SK-N-SH treated with all-trans-retinoic acid at 6 μM for 48 hours (cell line): ENCODE measurements at regions not wholly inside any gene's neighbourhood (a gene's known extent, or its start where the extent isn't known, plus 50 kb on each side); places are given as distances from the start of the nearest gene placed in this dataset.

Experiments used
- ATAC-seq: fragments of 200-7000 bp; cut with Tn5 transposase; 3 replicates; pipeline ENCODE4 v1.9.1; 2020; ENCODE audit warnings: mild to moderate bottlenecking, moderate library complexity
- ARNTL ChIP-seq: fragments of 450-650 bp; formaldehyde crosslinking; IDR thresholded peaks from 2 replicates; pipeline ENCODE4 v1.5.0; 2020; ENCODE audit warnings: low read depth, mild to moderate bottlenecking, moderate library complexity, borderline replicate concordance
- BACH2 ChIP-seq: fragments of 250-450 bp; sonication (Bioruptor Pico); IDR thresholded peaks from 2 replicates; pipeline ENCODE4 v1.9.0; 2021; ENCODE audit warnings: mild to moderate bottlenecking, borderline replicate concordance
- CSDC2 ChIP-seq: fragments of 250-450 bp; sonication (Bioruptor Pico); IDR thresholded peaks from 2 replicates; pipeline ENCODE4 v1.5.0; 2020; ENCODE audit warnings: mild to moderate bottlenecking, moderate library complexity
- ESRRG ChIP-seq: fragments of 250-450 bp; sonication (Bioruptor Pico); IDR thresholded peaks from 2 replicates; pipeline ENCODE4 v1.6.1; 2021; ENCODE audit warnings: mild to moderate bottlenecking
- ISL1 ChIP-seq: fragments of 250-450 bp; sonication (Bioruptor Pico); IDR thresholded peaks from 2 replicates; pipeline ENCODE4 v2.1.2; 2022; ENCODE audit warnings: mild to moderate bottlenecking, moderate library complexity
- OSR1 ChIP-seq: fragments of 250-450 bp; sonication (Bioruptor Pico); IDR thresholded peaks from 2 replicates; pipeline ENCODE4 v1.8.0; 2022; ENCODE audit warnings: moderate library complexity, mild to moderate bottlenecking, inconsistent platforms
- PATZ1 ChIP-seq: fragments of 250-450 bp; sonication (Bioruptor Pico); IDR thresholded peaks from 2 replicates; pipeline ENCODE4 v1.8.0; 2020; ENCODE audit warnings: mild to moderate bottlenecking, moderate library complexity, borderline replicate concordance
- PPARA ChIP-seq: fragments of 250-450 bp; sonication (Bioruptor Pico); IDR thresholded peaks from 2 replicates; pipeline ENCODE4 v1.5.0; 2020; ENCODE audit warnings: mild to moderate bottlenecking, borderline replicate concordance
- RARB ChIP-seq: fragments of 250-450 bp; sonication (Bioruptor Pico); IDR thresholded peaks from 2 replicates; pipeline ENCODE4 v1.8.0; 2021; ENCODE audit warnings: mild to moderate bottlenecking, moderate library complexity
- SNAI2 ChIP-seq: fragments of 250-450 bp; sonication (Bioruptor Pico); IDR thresholded peaks from 2 replicates; pipeline ENCODE4 v1.5.0; 2020; ENCODE audit warnings: mild to moderate bottlenecking, moderate library complexity
- TCF4 ChIP-seq: fragments of 250-450 bp; sonication (Bioruptor Pico); IDR thresholded peaks from 2 replicates; pipeline ENCODE4 v1.8.0; 2021; ENCODE audit warnings: mild to moderate bottlenecking, moderate library complexity, borderline replicate concordance
- TOX ChIP-seq: fragments of 250-450 bp; sonication (Bioruptor Pico); IDR thresholded peaks from 2 replicates; pipeline ENCODE4 v1.8.0; 2021; ENCODE audit warnings: mild to moderate bottlenecking, moderate library complexity, borderline replicate concordance
- ZFP3 ChIP-seq: fragments of 250-450 bp; sonication (Bioruptor Pico); IDR thresholded peaks from 2 replicates; pipeline ENCODE4 v1.5.0; 2020; ENCODE audit warnings: mild to moderate bottlenecking, moderate library complexity
- ZFP30 ChIP-seq: fragments of 450-650 bp; formaldehyde crosslinking; IDR thresholded peaks from 2 replicates; pipeline ENCODE4 v1.5.0; 2022; ENCODE audit warnings: mild to moderate bottlenecking, moderate library complexity
- ZNF565 ChIP-seq: fragments of 450-650 bp; formaldehyde crosslinking; conservative IDR thresholded peaks from 2 replicates; pipeline ENCODE4 v1.5.0; 2020; ENCODE audit warnings: low read depth, mild to moderate bottlenecking, moderate library complexity
- ZNF70 ChIP-seq: fragments of 450-650 bp; formaldehyde crosslinking; IDR thresholded peaks from 2 replicates; pipeline ENCODE4 v1.5.0; 2020; ENCODE audit warnings: mild to moderate bottlenecking, moderate library complexity
- ZNF8 ChIP-seq: fragments of 450-650 bp; formaldehyde crosslinking; IDR thresholded peaks from 2 replicates; pipeline ENCODE4 v1.5.0; 2020; ENCODE audit warnings: mild to moderate bottlenecking, moderate library complexity
- TF ChIP-seq, protein P1 (sequence below): fragments of 250-450 bp; sonication (Bioruptor Pico); IDR thresholded peaks from 2 replicates; pipeline ENCODE4 v1.5.1; 2021; ENCODE audit warnings: mild to moderate bottlenecking, moderate library complexity
- TF ChIP-seq, protein P2 (sequence below): fragments of 250-450 bp; sonication (Bioruptor Pico); IDR thresholded peaks from 2 replicates; pipeline ENCODE4 v1.5.0; 2020; ENCODE audit warnings: mild to moderate bottlenecking, moderate library complexity
- TF ChIP-seq, protein P3 (sequence below): fragments of 250-450 bp; sonication (Bioruptor Pico); IDR thresholded peaks from 2 replicates; pipeline ENCODE4 v1.8.0; 2021; ENCODE audit warnings: low read depth, mild to moderate bottlenecking, moderate library complexity, borderline replicate concordance

GRCh38 chr5:153939101-153939500, 99.6 kb downstream of the FAM114A2 start:
- TF ChIP-seq, protein P1, sequence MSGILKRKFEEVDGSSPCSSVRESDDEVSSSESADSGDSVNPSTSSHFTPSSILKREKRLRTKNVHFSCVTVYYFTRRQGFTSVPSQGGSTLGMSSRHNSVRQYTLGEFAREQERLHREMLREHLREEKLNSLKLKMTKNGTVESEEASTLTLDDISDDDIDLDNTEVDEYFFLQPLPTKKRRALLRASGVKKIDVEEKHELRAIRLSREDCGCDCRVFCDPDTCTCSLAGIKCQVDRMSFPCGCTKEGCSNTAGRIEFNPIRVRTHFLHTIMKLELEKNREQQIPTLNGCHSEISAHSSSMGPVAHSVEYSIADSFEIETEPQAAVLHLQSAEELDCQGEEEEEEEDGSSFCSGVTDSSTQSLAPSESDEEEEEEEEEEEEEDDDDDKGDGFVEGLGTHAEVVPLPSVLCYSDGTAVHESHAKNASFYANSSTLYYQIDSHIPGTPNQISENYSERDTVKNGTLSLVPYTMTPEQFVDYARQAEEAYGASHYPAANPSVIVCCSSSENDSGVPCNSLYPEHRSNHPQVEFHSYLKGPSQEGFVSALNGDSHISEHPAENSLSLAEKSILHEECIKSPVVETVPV, result no peak
- no peak for TF ChIP-seq ZNF8 (CRISPR knock-in tag)
- no peak for TF ChIP-seq ARNTL (CRISPR knock-in tag)
- TF ChIP-seq PATZ1 (CRISPR knock-in tag), result no peak
- no peak for TF ChIP-seq SNAI2 (CRISPR knock-in tag)
- TF ChIP-seq, all 23 proteins: peak for 0
- no peak for ATAC-seq

- TF ChIP-seq TCF4 (CRISPR knock-in tag), result no peak
- no peak for TF ChIP-seq PATZ1 (CRISPR knock-in tag)
- no peak for TF ChIP-seq RARB (CRISPR knock-in tag)
- TF ChIP-seq TOX (CRISPR knock-in tag), result no peak
- TF ChIP-seq, protein P2, sequence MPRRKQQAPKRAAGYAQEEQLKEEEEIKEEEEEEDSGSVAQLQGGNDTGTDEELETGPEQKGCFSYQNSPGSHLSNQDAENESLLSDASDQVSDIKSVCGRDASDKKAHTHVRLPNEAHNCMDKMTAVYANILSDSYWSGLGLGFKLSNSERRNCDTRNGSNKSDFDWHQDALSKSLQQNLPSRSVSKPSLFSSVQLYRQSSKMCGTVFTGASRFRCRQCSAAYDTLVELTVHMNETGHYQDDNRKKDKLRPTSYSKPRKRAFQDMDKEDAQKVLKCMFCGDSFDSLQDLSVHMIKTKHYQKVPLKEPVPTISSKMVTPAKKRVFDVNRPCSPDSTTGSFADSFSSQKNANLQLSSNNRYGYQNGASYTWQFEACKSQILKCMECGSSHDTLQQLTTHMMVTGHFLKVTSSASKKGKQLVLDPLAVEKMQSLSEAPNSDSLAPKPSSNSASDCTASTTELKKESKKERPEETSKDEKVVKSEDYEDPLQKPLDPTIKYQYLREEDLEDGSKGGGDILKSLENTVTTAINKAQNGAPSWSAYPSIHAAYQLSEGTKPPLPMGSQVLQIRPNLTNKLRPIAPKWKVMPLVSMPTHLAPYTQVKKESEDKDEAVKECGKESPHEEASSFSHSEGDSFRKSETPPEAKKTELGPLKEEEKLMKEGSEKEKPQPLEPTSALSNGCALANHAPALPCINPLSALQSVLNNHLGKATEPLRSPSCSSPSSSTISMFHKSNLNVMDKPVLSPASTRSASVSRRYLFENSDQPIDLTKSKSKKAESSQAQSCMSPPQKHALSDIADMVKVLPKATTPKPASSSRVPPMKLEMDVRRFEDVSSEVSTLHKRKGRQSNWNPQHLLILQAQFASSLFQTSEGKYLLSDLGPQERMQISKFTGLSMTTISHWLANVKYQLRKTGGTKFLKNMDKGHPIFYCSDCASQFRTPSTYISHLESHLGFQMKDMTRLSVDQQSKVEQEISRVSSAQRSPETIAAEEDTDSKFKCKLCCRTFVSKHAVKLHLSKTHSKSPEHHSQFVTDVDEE (CRISPR knock-in tag), result no peak
- no peak for TF ChIP-seq PPARA (CRISPR knock-in tag)
- TF ChIP-seq ESRRG, result no peak
- no peak for TF ChIP-seq ISL1 (CRISPR knock-in tag)
- TF ChIP-seq CSDC2 (CRISPR knock-in tag), result no peak
- no peak for TF ChIP-seq ZNF70 (CRISPR knock-in tag)
- TF ChIP-seq, protein P3, sequence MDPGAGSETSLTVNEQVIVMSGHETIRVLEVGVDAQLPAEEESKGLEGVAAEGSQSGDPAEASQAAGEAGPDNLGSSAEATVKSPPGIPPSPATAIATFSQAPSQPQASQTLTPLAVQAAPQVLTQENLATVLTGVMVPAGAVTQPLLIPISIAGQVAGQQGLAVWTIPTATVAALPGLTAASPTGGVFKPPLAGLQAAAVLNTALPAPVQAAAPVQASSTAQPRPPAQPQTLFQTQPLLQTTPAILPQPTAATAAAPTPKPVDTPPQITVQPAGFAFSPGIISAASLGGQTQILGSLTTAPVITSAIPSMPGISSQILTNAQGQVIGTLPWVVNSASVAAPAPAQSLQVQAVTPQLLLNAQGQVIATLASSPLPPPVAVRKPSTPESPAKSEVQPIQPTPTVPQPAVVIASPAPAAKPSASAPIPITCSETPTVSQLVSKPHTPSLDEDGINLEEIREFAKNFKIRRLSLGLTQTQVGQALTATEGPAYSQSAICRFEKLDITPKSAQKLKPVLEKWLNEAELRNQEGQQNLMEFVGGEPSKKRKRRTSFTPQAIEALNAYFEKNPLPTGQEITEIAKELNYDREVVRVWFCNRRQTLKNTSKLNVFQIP (CRISPR knock-in tag), result no peak
- no peak for TF ChIP-seq ARNTL (CRISPR knock-in tag)
- no peak for TF ChIP-seq ZNF565 (CRISPR knock-in tag)
- no peak for TF ChIP-seq BACH2 (CRISPR knock-in tag)
- no peak for TF ChIP-seq ZFP30 (CRISPR knock-in tag)
- TF ChIP-seq ZNF8 (CRISPR knock-in tag), result no peak
- no peak for TF ChIP-seq OSR1
- TF ChIP-seq ZFP3 (CRISPR knock-in tag), result no peak
- TF ChIP-seq, protein P1, result no peak
- no peak for ATAC-seq
Measured at GRCh38 chr5:153938191-153938842, 100.4 kb downstream of the FAM114A2 start.
